Adrenal gland (tissue), 5 donors: ENCODE measurements at regions not wholly inside any gene's neighbourhood (a gene's known extent, or its start where the extent isn't known, plus 50 kb on each side); places are given as distances from the start of the nearest gene placed in this dataset.

Source experiments
- CTCF ChIP-seq, 6 experiments: fragments of 450-650 bp in 4 of 6; fragments of 200-600 bp in 2 of 6; sonication (generic) in 1 of 6; IDR thresholded peaks; 1 replicate in 5 of 6; 2 replicates in 1 of 6; pipeline versions ENCODE4 v1.5.1 to v1.8.0; 2016 to 2021; ENCODE audit warnings: antibody characterized with exemption in 6 of 6, mild to moderate bottlenecking in 2 of 6, moderate library complexity in 1 of 6
- POLR2A ChIP-seq, 2 donors: fragments of 450-650 bp; IDR thresholded peaks; one replicate each; pipeline ENCODE4 v1.6.1; 2017; ENCODE audit warnings: antibody characterized with exemption in 2 of 2, mild to moderate bottlenecking in 2 of 2, moderate library complexity in 1 of 2
- donor health status: DM: no; HTN: no; CAD: no.

- TF ChIP-seq CTCF (IDR thresholded peaks at IDR 0.05) (no peak), POLR2A (IDR thresholded peaks at IDR 0.05) (no peak)
Measured at GRCh38 chr10:29048506-29048905, 240.4 kb upstream of the LYZL1 start.
